ENCODE measurements at regions not wholly inside any gene's neighbourhood (a gene's known extent, or its start where the extent isn't known, plus 50 kb on each side); places are given as distances from the start of the nearest gene placed in this dataset.

DNA sequence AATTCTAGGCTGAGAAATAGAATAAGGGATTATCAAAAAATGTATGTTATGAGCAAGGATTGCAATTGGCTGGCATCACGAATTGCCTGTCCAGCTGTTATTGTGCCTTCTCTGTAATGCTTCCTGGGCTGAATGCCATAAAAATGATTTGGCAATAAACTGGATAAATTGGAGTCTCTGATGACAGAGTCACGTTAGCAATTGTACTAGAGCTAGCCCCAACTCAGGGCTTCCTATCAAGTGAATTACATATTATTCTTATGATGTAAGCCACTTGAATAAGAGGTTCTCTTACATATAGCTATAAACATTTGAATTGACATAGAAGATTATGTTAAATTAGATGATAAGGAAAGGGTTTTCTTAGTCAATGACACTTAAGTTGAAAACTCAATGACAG is 607.5 kb upstream of the REG3G start:
- H3K9me3 ChIP-seq (ENCODE audit: control insufficient read depth, low read depth, low read length) = no peaks in the 10 kb centered on the region
- H4K20me1 ChIP-seq (ENCODE audit: control insufficient read depth, insufficient read depth, insufficient read length) = no peaks in the 10 kb centered on the region
- no peaks in the 10 kb centered on the region for H3K23me2 ChIP-seq (ENCODE audit: insufficient read length, low read depth, low read length, poor library complexity, severe bottlenecking)
- H2BK20ac ChIP-seq (ENCODE audit: low read depth, low read length, poor library complexity, severe bottlenecking) = no peak overlapping the region
- H4K5ac ChIP-seq (ENCODE audit: insufficient read length, low read depth, low read length) = no peak overlapping the region
- no peaks in the 10 kb centered on the region for H3K79me1 ChIP-seq (ENCODE audit: insufficient read depth, low read depth, low read length, poor library complexity, severe bottlenecking)
- H2BK15ac ChIP-seq (ENCODE audit: low read depth, low read length) = no peak overlapping the region
- no peak overlapping the region for H3K4me2 ChIP-seq (ENCODE audit: insufficient read depth, insufficient read length, low read length)
- no peak overlapping the region for H4K91ac ChIP-seq (ENCODE audit: insufficient read length, low read depth, low read length)
- H2AFZ ChIP-seq (ENCODE audit: low read length) = no peak overlapping the region
- H3K56ac ChIP-seq (ENCODE audit: insufficient read length, low read depth, low read length) = no peak overlapping the region
- Mint-ChIP-seq H3K27me3 (ENCODE audit: low read depth) (no peaks in the 10 kb centered on the region), H3K27ac (no peak overlapping the region), H3K36me3 (ENCODE audit: insufficient read depth in 1 of 3, low read depth in 3 of 3) (no peaks in the 10 kb centered on the region), H3K4me1 (no peaks in the 10 kb centered on the region), H3K9me3 (0 out of 5 replicates have a peak, but pooled peaks cover 0 to 3% of the 10 kb centered on the region in 2 experiments), H3K4me3 (no peak overlapping the region)
- no peak for TF ChIP-seq CTCF (conservative IDR thresholded peaks at IDR 0.05)
- H3K27ac ChIP-seq (ENCODE audit: insufficient read length, low read depth, low read length) = no peak overlapping the region
- H3T11ph ChIP-seq (ENCODE audit: low read length) = no peak overlapping the region
- no peak overlapping the region for H4K8ac ChIP-seq (replicated peaks; ENCODE audit: insufficient read length, low read depth, low read length)
- no peaks in the 10 kb centered on the region for H3K27me3 ChIP-seq (ENCODE audit: insufficient read depth, low read length)
- no peak overlapping the region for H3K18ac ChIP-seq (ENCODE audit: insufficient read length, low read depth, low read length)
- WGBS (ENCODE audit: extremely low coverage, insufficient read length, low lambda C conversion rate) = no CpG with 5 or more reads among the region's 2 CpGs
- H3K14ac ChIP-seq (ENCODE audit: insufficient read depth, low read length) = no peak overlapping the region
- H2BK120ac ChIP-seq (ENCODE audit: low read depth, low read length, poor library complexity, severe bottlenecking) = no peak overlapping the region
- no peak overlapping the region for H3K9ac ChIP-seq (ENCODE audit: extremely low read depth, insufficient read length, low read length)
- no peak overlapping the region for H2BK5ac ChIP-seq (ENCODE audit: insufficient read length, low read length)
- no peak overlapping the region for H2BK12ac ChIP-seq (ENCODE audit: insufficient read length, low read depth, low read length)
- DNase-seq = no peak
- H2AK5ac ChIP-seq (ENCODE audit: insufficient read length, low read length) = no peak overlapping the region
- no peak overlapping the region for H3K23ac ChIP-seq (ENCODE audit: insufficient read length, low read depth, low read length)
- H3K79me2 ChIP-seq (ENCODE audit: insufficient read depth, low read length) = no peaks in the 10 kb centered on the region
- no peak overlapping the region for H3K4ac ChIP-seq (ENCODE audit: low read depth, low read length)
- H3K4me1 ChIP-seq (ENCODE audit: insufficient read depth, low read length) = no peaks in the 10 kb centered on the region

All from H9 (cell line).